ENCODE measurements at regions not wholly inside any gene's neighbourhood (a gene's known extent, or its start where the extent isn't known, plus 50 kb on each side); places are given as distances from the start of the nearest gene placed in this dataset.

DNA sequence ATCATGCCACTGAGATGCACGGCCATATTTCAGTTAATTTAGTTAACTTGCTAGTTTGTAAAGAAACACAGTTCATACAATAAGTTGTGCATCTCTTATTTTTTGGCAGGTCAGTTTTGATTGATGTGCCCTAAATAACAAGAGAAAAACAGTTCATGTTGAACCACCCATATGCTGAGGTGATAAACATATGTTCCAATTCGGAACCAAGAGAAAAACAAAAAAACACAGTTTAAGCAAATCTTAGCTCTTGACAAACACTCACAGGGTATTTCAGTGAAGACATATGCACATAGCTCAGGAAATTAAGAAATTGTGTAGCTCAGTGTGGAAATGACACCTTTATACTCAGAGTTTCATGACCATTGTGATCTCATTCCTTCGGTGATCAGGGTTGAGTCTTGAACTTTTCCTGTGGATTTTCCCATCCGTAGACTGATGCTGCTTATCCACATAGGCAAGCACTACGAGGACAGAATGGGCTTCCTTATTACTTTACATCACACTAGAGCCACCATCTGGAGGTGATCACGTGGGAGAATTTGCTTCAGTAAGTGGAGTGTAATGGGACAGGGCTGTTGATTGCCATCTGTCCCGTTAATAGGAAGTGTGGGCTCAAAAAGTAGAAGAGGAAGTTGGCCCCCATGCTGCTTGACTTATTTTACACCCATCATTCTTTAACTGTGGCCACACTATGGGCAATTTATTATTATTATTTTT, 773.0 kb downstream of the MTRR start:
- ChIA-PET POLR2A (no interaction called here), CTCF (no interaction called here)
- no peak overlapping the region for H3K27ac Mint-ChIP-seq
- H3K9me3 Mint-ChIP-seq: peaks cover 13% of the 10 kb centered on the region
- no peaks in the 10 kb centered on the region for H3K27me3 Mint-ChIP-seq
- no peaks in the 10 kb centered on the region for H3K4me1 Mint-ChIP-seq
- DNase-seq: no peak
- no peak overlapping the region for H3K4me3 Mint-ChIP-seq
- H3K36me3 Mint-ChIP-seq (ENCODE audit: low read depth): no peaks in the 10 kb centered on the region

DNA sequence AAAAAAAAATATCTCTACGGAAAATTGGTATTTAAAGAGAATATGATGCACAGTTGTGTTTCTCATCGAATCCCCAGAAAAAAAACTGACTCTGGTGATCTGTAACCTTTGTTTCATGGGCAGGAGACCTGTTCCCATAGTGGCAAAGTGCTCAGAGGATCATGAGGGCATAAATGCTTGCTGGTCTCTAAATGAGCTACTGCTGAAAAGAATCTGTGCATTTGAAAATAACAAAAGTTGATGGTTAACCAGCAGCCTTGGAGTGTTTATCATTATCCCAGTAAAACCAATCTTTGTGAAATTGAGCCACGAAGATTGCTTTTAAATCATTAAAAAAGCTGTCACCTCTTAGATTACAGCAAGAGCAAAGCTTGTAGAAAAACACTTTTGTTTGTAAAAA, 775.4 kb downstream of the MTRR start:
- no peaks in the 10 kb centered on the region for H3K4me1 Mint-ChIP-seq
- H3K9me3 Mint-ChIP-seq: peaks cover 11% of the 10 kb centered on the region
- no peak for DNase-seq
- H3K36me3 Mint-ChIP-seq (ENCODE audit: low read depth): no peaks in the 10 kb centered on the region
- no peak overlapping the region for H3K4me3 Mint-ChIP-seq
- CTCF ChIA-PET: no interaction called here
- H3K27ac Mint-ChIP-seq: no peak overlapping the region
- no peaks in the 10 kb centered on the region for H3K27me3 Mint-ChIP-seq
- POLR2A ChIA-PET: no interaction called here

DNA sequence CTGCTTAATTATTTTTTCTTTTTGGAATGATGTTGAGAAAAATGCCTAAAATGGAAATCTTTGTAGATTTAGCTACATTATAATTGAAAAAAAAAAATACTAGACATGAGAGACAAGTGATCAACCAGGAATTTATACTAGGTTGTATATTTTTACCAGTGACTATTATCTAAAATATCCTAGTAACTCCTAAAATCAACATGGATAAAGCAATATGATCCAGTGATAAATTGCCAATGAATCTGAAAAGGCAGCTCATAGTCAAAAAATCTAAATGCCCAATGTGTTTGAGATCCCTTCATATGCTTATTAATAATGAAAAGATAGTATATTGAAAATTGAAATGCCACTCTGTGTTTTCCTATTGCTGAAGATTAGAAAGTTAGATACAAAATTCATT, 778.2 kb downstream of the MTRR start:
- peaks cover 16% of the 10 kb centered on the region for H3K9me3 Mint-ChIP-seq
- H3K27ac Mint-ChIP-seq: no peak overlapping the region
- DNase-seq: no peak
- no peaks in the 10 kb centered on the region for H3K4me1 Mint-ChIP-seq
- POLR2A ChIA-PET: no interaction called here
- no peaks in the 10 kb centered on the region for H3K27me3 Mint-ChIP-seq
- no peaks in the 10 kb centered on the region for H3K36me3 Mint-ChIP-seq (ENCODE audit: low read depth)
- H3K4me3 Mint-ChIP-seq: no peak overlapping the region
- CTCF ChIA-PET: no interaction called here

DNA sequence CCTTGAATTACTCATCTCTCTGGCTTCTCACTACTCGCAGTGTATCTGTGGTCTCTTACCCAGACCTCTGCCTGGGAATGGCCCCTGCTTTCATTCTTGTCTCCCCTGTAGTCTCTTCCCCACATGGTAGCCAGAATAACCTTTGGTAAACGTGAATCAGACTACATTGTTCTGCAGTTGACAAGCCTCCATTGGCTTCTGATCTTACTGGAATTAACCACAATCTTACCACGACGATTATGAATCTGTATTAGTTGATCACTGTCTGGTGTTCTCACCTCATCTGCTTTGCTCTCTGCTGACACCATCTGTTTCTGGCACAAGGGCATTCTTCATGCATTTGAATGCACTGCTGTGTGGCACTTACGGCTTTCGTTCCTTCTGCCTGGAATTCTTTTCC, 781.2 kb downstream of the MTRR start:
- H3K27me3 Mint-ChIP-seq: no peaks in the 10 kb centered on the region
- CTCF ChIA-PET: no interaction called here
- POLR2A ChIA-PET: no interaction called here
- peaks cover 11% of the 10 kb centered on the region for H3K9me3 Mint-ChIP-seq
- no peak overlapping the region for H3K27ac Mint-ChIP-seq
- no peak for DNase-seq
- H3K4me3 Mint-ChIP-seq: no peak overlapping the region
- H3K36me3 Mint-ChIP-seq (ENCODE audit: low read depth): no peaks in the 10 kb centered on the region
- no peaks in the 10 kb centered on the region for H3K4me1 Mint-ChIP-seq

DNA sequence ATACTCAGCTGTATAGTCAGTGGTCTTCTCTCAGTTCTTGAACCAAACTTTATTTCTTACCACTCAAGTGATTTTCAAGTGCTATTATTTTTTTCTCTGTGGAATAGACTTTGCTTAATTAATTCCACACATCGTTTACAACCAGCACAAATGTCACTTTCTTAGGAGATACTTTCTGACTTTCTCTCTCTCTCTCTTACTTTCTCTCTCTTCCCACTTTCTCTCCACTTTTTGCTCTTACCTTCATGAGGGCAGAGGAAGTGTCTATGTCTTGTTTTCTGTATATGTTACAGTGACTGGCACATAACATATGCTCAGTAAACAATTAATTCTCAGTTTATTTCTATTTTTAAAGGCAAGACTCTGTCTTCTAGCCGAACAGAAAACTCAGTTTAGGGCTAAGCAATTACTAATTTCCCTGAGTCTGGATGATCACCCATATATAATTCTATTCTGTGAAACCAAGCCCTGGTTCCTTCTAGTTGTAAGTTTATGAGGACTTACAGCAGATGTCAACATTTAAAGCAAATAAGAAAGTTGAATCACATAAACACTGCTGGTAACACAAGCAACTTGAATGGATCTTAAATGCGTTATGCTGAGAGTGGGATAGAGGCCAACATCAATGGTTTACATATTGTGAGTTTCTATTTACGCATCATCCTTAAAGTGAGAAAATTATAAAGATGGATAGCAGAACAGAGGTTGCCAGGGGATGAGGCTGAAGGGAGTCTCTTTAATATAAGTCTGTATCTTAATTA, 791.4 kb downstream of the MTRR start:
- H3K4me3 Mint-ChIP-seq: no peak overlapping the region
- no peak overlapping the region for H3K27ac Mint-ChIP-seq

DNA sequence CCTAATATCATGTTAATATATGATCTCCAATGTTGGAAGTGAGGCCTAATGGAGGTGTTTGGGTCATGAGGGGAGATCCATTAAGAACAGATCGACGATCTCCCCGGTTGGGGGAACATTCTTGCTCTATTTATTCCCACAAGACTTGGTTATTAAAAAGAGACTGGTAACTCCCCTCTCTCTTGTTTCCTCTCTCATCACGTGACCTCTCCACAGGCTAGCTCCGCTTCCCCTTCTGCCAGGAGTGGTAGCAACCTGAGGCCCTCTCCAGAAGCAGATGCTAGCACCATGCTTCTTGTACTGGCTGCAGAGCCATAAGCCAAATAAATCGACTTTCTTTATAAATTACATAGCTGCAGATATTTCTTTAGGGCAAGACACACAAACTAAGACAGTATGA, 794.4 kb downstream of the MTRR start:
- Mint-ChIP-seq H3K27ac (no peak overlapping the region), H3K9me3 (peaks cover 4% of the 10 kb centered on the region), H3K4me3 (no peak overlapping the region), H3K27me3 (no peaks in the 10 kb centered on the region), H3K36me3 (ENCODE audit: low read depth) (no peaks in the 10 kb centered on the region), H3K4me1 (no peaks in the 10 kb centered on the region)
- POLR2A ChIA-PET: no interaction called here
- no peak for DNase-seq
- CTCF ChIA-PET: no interaction called here

More for the DNA sequence above, 791.4 kb downstream of the MTRR start:
- Mint-ChIP-seq H3K36me3 (ENCODE audit: low read depth) (no peaks in the 10 kb centered on the region), H3K9me3 (peaks cover 6% of the 10 kb centered on the region), H3K4me1 (no peaks in the 10 kb centered on the region), H3K27me3 (no peaks in the 10 kb centered on the region)
- CTCF ChIA-PET: no interaction called here
- DNase-seq: no peak
- POLR2A ChIA-PET: no interaction called here

DNA sequence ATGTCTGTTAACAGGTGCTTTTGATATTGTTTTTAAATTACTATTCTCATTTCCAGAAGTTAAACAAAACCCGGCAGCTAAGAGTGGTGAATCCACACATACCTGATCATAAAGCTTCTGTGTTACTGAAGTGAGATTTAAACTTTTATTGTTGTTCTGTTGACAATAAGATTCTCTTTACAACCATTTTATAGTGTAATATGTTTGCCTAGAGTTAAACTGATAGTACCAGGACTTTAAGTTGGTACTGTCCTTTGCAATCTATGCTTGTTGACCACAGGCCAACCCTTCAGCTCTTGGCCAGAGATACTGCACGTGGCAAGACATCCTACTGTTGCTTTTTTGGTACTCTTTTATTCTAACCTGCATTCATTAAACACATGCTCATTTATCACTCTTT, 806.2 kb downstream of the MTRR start:
- ChIA-PET CTCF (no interaction called here), POLR2A (no interaction called here)
- DNase-seq: no peak
- H3K36me3 Mint-ChIP-seq (ENCODE audit: low read depth): no peaks in the 10 kb centered on the region
- H3K4me3 Mint-ChIP-seq: no peak overlapping the region
- H3K4me1 Mint-ChIP-seq: no peaks in the 10 kb centered on the region
- H3K9me3 Mint-ChIP-seq: no peaks in the 10 kb centered on the region
- no peaks in the 10 kb centered on the region for H3K27me3 Mint-ChIP-seq
- H3K27ac Mint-ChIP-seq: no peak overlapping the region

DNA sequence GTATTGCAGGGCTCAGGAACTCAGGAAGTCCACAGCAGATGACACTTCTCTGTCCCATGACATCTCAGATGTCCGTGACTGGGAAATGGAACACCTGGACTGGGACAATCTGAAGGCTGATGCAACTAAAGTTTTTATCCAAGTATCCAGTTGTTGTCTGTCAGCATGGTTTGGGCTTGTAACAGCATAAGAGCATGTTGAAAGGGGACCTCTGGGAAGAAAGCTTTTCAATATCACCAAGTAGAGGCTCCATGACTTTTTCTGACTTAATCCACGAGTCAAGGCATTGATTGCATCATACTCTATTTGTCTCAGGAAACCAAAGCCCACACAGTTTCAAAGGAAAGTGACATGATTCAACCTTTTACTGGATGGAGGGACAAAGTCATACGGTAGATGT, 807.7 kb downstream of the MTRR start:
- no peaks in the 10 kb centered on the region for H3K36me3 Mint-ChIP-seq (ENCODE audit: low read depth)
- ChIA-PET POLR2A (no interaction called here), CTCF (no interaction called here)
- no peaks in the 10 kb centered on the region for H3K9me3 Mint-ChIP-seq
- no peaks in the 10 kb centered on the region for H3K27me3 Mint-ChIP-seq
- H3K4me3 Mint-ChIP-seq: no peak overlapping the region
- no peaks in the 10 kb centered on the region for H3K4me1 Mint-ChIP-seq
- DNase-seq: no peak
- no peak overlapping the region for H3K27ac Mint-ChIP-seq

DNA sequence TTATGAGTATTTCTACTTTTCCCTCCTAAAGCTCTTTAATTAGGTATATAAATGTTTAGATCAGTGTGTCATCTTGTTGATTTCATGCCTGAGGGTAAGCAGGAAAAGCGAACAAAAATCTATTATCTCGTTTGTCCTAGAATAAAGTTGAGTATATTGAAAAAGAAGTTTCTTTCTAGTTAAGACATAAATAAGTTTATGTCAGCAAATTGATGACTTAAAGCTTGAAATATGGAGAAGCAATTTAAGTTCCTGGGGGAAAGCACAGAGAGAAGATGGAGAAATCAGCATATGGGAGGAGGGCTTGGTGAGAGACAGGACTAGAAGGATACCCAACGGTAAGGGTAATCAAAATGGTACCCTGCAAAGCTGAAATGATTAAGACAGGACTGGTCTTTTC, 813.4 kb downstream of the MTRR start:
- ChIA-PET POLR2A (no interaction called here), CTCF (no interaction called here)
- Mint-ChIP-seq H3K9me3 (no peaks in the 10 kb centered on the region), H3K36me3 (ENCODE audit: low read depth) (no peaks in the 10 kb centered on the region), H3K4me3 (no peak overlapping the region), H3K4me1 (no peaks in the 10 kb centered on the region), H3K27ac (no peak overlapping the region), H3K27me3 (no peaks in the 10 kb centered on the region)
- DNase-seq: no peak

DNA sequence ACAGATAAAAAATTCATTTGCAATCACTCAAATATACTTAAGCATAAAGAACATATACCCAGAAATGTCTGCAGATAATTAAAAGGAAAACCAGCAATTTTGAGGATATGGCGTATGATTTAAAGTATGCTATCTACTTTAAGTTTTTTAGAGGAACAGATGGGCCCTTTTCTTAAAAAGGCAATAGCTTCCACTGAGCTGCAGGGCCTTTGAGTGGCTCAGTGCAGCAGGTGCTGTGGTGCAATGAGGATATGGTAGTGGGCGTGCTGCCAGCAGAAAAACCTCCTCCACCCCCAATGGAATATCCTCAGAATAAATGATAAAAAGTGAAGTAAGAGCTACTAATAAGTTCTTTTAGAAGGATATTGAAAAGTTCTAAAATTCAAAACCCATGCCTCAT, 814.5 kb downstream of the MTRR start:
- CTCF ChIA-PET: no interaction called here

DNA sequence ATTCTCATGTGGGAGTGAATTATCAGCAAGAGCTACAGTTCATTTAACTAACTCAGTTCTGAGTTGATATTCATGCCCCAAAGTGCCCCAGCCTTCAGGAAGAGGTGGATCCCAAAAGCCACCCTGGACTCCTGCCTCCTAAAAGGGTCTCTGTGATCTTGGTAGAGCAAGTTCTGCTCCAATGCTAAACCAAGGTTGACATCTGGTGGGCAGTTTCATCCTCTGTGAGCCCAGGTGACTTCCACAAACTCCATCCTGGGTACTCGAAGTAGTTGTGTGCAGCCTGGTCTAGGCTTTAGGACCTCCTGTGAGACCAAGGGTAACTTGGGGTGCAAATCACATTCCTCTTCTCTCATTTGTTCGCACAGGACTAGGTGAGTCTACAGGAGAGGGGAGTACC, 816.8 kb downstream of the MTRR start:
- H3K4me3 Mint-ChIP-seq: no peak overlapping the region
- no peaks in the 10 kb centered on the region for H3K27me3 Mint-ChIP-seq
- no peak for DNase-seq
- no peaks in the 10 kb centered on the region for H3K4me1 Mint-ChIP-seq
- H3K36me3 Mint-ChIP-seq (ENCODE audit: low read depth): no peaks in the 10 kb centered on the region
- ChIA-PET CTCF (no interaction called here), POLR2A (no interaction called here)
- H3K27ac Mint-ChIP-seq: no peak overlapping the region
- no peaks in the 10 kb centered on the region for H3K9me3 Mint-ChIP-seq

More for the DNA sequence above, 814.5 kb downstream of the MTRR start:
- Mint-ChIP-seq H3K4me1 (no peaks in the 10 kb centered on the region), H3K27me3 (no peaks in the 10 kb centered on the region), H3K9me3 (no peaks in the 10 kb centered on the region), H3K27ac (no peak overlapping the region), H3K4me3 (no peak overlapping the region), H3K36me3 (ENCODE audit: low read depth) (no peaks in the 10 kb centered on the region)
- DNase-seq: no peak
- POLR2A ChIA-PET: no interaction called here

DNA sequence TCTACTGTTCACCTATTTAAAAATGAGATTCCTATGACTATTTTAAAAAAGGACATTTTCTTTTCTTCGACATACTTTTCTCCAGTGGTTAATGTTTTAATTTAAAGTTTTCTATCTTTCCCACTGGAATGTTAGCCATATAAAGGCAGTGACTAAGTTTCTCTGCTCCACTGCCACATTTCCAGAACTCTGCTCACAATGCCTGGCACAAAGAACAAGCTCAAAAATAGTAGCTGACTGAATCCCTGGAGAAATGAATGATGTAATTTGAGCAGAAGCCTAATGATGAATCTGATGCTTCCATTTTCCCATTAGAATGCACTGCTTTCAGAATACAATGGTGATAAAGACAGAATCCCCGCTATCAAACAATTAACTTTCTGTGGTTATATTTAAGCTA, 817.8 kb downstream of the MTRR start:
- Mint-ChIP-seq H3K4me3 (no peak overlapping the region), H3K9me3 (no peaks in the 10 kb centered on the region), H3K27ac (no peak overlapping the region), H3K4me1 (no peaks in the 10 kb centered on the region), H3K27me3 (no peaks in the 10 kb centered on the region), H3K36me3 (ENCODE audit: low read depth) (no peaks in the 10 kb centered on the region)
- POLR2A ChIA-PET: no interaction called here
- CTCF ChIA-PET: no interaction called here
- no peak for DNase-seq

DNA sequence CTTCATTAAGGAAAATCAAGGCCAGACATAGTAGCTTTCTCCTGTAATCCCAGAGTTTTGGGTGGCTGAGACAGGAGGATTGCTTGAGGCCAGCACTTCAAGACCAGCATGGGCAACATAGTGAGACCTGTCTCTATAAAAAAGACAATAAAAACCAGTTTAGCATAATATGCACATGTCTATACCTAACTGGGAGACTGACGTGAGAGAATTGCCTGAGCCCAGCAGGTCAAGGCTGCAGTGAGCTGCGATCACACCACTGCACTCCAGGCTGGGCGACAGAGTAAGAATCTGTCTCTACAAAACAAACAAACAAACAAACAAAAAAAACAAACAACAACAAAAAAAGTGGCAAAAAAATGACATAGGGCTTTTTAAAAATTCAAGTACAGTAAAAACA, 820.8 kb downstream of the MTRR start:
- ChIA-PET POLR2A (no interaction called here), CTCF (no interaction called here)
- H3K4me1 Mint-ChIP-seq: no peaks in the 10 kb centered on the region
- H3K27ac Mint-ChIP-seq: no peak overlapping the region
- no peaks in the 10 kb centered on the region for H3K9me3 Mint-ChIP-seq
- H3K36me3 Mint-ChIP-seq (ENCODE audit: low read depth): no peaks in the 10 kb centered on the region
- H3K4me3 Mint-ChIP-seq: no peak overlapping the region
- DNase-seq: no peak
- H3K27me3 Mint-ChIP-seq: no peaks in the 10 kb centered on the region

DNA sequence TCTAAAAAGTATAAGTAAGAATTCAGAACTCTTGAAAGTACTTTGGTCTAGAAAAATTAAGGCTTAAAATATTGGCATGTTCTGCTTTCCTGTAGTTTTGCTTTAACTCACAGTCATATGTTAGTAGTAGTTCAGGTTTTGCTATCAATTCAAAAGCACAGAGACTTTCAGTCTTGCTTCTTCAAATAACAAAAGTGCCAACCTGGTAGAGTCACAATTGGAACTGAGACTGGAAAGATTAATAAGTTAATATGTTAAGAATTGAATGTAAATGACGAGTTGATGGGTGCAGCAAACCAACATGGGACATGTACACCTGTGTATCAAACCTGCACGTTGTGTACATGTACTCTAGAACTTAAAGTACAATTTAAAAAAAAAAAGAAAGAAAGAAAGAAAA, 822.3 kb downstream of the MTRR start:
- Mint-ChIP-seq H3K4me1 (no peaks in the 10 kb centered on the region), H3K27ac (no peak overlapping the region), H3K4me3 (no peak overlapping the region), H3K36me3 (ENCODE audit: low read depth) (no peaks in the 10 kb centered on the region), H3K9me3 (peaks cover 6% of the 10 kb centered on the region), H3K27me3 (no peaks in the 10 kb centered on the region)
- ChIA-PET POLR2A (no interaction called here), CTCF (no interaction called here)
- DNase-seq: no peak

All from activated CD4-positive, alpha-beta memory T cell treated with anti-CD3 and anti-CD28 coated beads, Interleukin-2, amount 10 ng/mL, durations not matched to agents 7 days and 5 days (primary cell).